Activated B cell treated with CpG ODN at 0.5 μM for 24 hours (primary cell): ENCODE measurements at regions not wholly inside any gene's neighbourhood (a gene's known extent, or its start where the extent isn't known, plus 50 kb on each side); places are given as distances from the start of the nearest gene placed in this dataset.

Source experiments
- ATAC-seq: fragments of 200-7000 bp; cut with Tn5 transposase; one replicate; pipeline ENCODE4 v1.10.0; 2021; ENCODE audit warnings: low read depth, mild to moderate bottlenecking, moderate library complexity
- CTCF ChIA-PET: fragments of 350-600 bp; sonication (Branson Sonifier 250); formaldehyde crosslinking; loops from one replicate; lab custom pipeline; 2021; ENCODE audit warnings: antibody characterized with exemption; lab: Charles Lee
- POLR2A ChIA-PET: fragments of 350-600 bp; sonication (Branson Sonifier 250); formaldehyde crosslinking; loops from one replicate; lab custom pipeline; 2021; ENCODE audit warnings: antibody characterized with exemption; lab: Charles Lee
- DNase-seq: peaks from one replicate; pipeline ENCODE4 v3.0.0; 2022
- H3K27ac Mint-ChIP-seq: one replicate; pipeline ENCODE4 v1.8.0; 2020; ENCODE audit warnings: mixed read lengths
- H3K27me3 Mint-ChIP-seq: one replicate; pipeline ENCODE4 v1.8.0; 2021; ENCODE audit warnings: mixed read lengths
- H3K36me3 Mint-ChIP-seq: one replicate; pipeline ENCODE4 v1.8.0; 2021; ENCODE audit warnings: low read depth, mixed read lengths
- H3K4me1 Mint-ChIP-seq: one replicate; pipeline ENCODE4 v1.8.0; 2021; ENCODE audit warnings: mixed read lengths
- H3K4me3 Mint-ChIP-seq: one replicate; pipeline ENCODE4 v1.8.0; 2020; ENCODE audit warnings: mild to moderate bottlenecking, mixed read lengths
- H3K9me3 Mint-ChIP-seq: one replicate; pipeline ENCODE4 v1.8.0; 2020; ENCODE audit warnings: mixed read lengths
- intact Hi-C: fragments of 100-400 bp; cut with micrococcal nuclease; formaldehyde crosslinking; loops from one replicate; pipeline ENCODE4 v1.15.1; 2024
- TF ChIP-seq, protein P1 (sequence below): fragments of 200-600 bp; IDR thresholded peaks from one replicate; pipeline ENCODE4 v1.8.0; 2022; ENCODE audit warnings: antibody characterized with exemption, mild to moderate bottlenecking

GRCh38 chr12:60501124-60501729, 905.4 kb downstream of the SLC16A7 start:
- no peaks in the 10 kb centered on the region for H3K4me1 Mint-ChIP-seq
- H3K36me3 Mint-ChIP-seq, result no peaks in the 10 kb centered on the region
- no peak overlapping the region for H3K4me3 Mint-ChIP-seq
- ChIA-PET POLR2A (no interaction called here), CTCF (no interaction called here)
- H3K27me3 Mint-ChIP-seq, result no peaks in the 10 kb centered on the region
- TF ChIP-seq, protein P1, sequence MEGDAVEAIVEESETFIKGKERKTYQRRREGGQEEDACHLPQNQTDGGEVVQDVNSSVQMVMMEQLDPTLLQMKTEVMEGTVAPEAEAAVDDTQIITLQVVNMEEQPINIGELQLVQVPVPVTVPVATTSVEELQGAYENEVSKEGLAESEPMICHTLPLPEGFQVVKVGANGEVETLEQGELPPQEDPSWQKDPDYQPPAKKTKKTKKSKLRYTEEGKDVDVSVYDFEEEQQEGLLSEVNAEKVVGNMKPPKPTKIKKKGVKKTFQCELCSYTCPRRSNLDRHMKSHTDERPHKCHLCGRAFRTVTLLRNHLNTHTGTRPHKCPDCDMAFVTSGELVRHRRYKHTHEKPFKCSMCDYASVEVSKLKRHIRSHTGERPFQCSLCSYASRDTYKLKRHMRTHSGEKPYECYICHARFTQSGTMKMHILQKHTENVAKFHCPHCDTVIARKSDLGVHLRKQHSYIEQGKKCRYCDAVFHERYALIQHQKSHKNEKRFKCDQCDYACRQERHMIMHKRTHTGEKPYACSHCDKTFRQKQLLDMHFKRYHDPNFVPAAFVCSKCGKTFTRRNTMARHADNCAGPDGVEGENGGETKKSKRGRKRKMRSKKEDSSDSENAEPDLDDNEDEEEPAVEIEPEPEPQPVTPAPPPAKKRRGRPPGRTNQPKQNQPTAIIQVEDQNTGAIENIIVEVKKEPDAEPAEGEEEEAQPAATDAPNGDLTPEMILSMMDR, result no peak
- DNase-seq, result no peak
- intact Hi-C loops, result no loop called here
- ATAC-seq, result no peak
- peaks cover 4% of the 10 kb centered on the region for H3K9me3 Mint-ChIP-seq
- H3K27ac Mint-ChIP-seq, result no peak overlapping the region

DNA sequence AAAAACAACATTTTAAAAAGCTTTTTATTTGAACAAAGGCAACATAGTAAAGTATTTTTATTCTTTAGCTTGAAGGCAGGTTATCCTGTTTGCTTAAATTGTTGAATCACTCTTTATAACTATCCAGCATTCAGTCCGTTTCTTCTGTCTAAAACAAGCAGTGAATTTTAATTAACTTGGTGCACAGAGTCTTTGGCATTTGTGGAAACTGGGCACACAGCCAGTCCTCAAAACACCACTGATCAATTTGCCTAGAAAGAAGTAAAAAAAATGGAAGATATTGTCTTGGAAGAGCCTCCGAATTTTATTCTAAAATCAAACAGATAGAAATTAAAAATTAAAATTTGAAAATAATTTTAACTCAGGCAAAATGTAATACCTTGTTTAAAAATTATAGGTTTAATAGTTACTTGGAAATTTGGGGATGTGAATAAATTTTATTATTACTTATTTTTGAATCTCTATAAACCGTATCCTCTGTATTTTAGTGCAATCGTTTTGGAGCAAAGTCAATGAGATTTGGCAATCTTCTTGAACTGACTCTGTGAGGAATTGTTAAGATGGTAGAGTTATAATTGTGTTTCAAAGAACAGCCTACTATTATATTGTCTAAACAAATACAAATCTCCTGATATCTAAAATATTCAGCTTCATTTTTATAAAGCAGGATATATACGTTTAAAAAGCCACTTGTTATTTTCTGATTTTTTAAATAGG, 927.0 kb downstream of the SLC16A7 start:
- Mint-ChIP-seq H3K9me3 (peaks cover 9% of the 10 kb centered on the region), H3K27ac (no peak overlapping the region), H3K4me1 (no peaks in the 10 kb centered on the region), H3K27me3 (no peaks in the 10 kb centered on the region), H3K36me3 (no peaks in the 10 kb centered on the region), H3K4me3 (no peak overlapping the region)
- no peak for DNase-seq
- ChIA-PET POLR2A (no interaction called here), CTCF (no interaction called here)
- intact Hi-C loops, result no loop called here
- TF ChIP-seq, protein P1, result no peak
- no peak for ATAC-seq

DNA sequence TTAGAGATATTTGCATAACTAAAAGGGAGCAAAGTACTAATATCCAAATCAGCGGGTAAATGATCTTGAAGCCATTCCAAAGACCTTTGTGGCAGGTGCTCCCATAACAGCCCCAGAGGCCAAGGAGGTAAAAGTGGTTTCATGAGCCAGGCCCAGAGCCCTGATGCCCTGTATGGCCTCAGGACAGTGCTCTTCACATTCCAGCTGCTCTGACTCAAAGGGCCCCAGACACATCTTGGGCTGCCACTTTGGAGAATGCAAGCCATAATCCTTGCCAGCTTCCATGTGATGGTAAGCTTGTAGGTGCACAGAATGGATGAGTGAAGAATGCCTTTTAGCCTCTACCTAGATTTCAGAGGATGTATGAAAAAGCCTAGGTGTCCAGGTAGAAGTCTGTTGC, 933.4 kb downstream of the SLC16A7 start:
- Mint-ChIP-seq H3K36me3 (no peaks in the 10 kb centered on the region), H3K27ac (no peak overlapping the region), H3K4me1 (no peaks in the 10 kb centered on the region), H3K27me3 (no peaks in the 10 kb centered on the region), H3K4me3 (no peak overlapping the region), H3K9me3 (peaks cover 2% of the 10 kb centered on the region)
- intact Hi-C loops, result no loop called here
- ChIA-PET POLR2A (no interaction called here), CTCF (no interaction called here)
- TF ChIP-seq, protein P1, result no peak
- DNase-seq, result no peak
- ATAC-seq, result no peak

- H3K27me3 Mint-ChIP-seq, result no peaks in the 10 kb centered on the region
- H3K4me1 Mint-ChIP-seq, result no peaks in the 10 kb centered on the region
- DNase-seq (no peak), ATAC-seq (no peak)
- TF ChIP-seq, protein P1, result no peak
- ChIA-PET CTCF (no interaction called here), POLR2A (no interaction called here)
- H3K27ac Mint-ChIP-seq, result no peak overlapping the region
- intact Hi-C loops, result no loop called here
- no peak overlapping the region for H3K4me3 Mint-ChIP-seq
- peaks cover 2% of the 10 kb centered on the region for H3K9me3 Mint-ChIP-seq
- no peaks in the 10 kb centered on the region for H3K36me3 Mint-ChIP-seq
Observed at GRCh38 chr12:60529723-60530122, 933.9 kb downstream of the SLC16A7 start.

DNA sequence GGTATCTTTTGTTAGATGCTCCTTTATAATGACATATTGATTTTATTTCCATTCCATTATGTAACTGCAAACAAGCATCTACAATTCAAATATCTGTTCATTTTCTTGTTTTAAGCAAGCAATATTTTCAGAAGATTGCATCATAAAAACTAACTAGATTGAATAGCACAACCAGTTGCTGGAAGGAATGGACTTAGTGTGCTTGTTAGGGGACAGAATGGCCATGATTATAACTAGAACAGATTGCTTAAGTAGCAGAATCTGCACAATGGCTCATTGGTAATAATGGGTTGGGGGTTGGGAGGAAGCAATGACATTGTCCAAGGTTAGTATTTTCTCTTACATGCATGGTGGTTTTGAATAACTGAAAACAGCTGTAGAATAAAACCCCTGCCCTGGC, 939.5 kb downstream of the SLC16A7 start:
- Mint-ChIP-seq H3K27me3 (no peaks in the 10 kb centered on the region), H3K4me3 (no peak overlapping the region), H3K36me3 (no peaks in the 10 kb centered on the region), H3K9me3 (peaks cover 5% of the 10 kb centered on the region), H3K4me1 (no peaks in the 10 kb centered on the region), H3K27ac (no peak overlapping the region)
- DNase-seq (no peak), ATAC-seq (no peak)
- CTCF ChIA-PET, result no interaction called here
- intact Hi-C loops, result no loop called here
- POLR2A ChIA-PET, result no interaction called here
- TF ChIP-seq, protein P1, result no peak
